ENCODE measurements at regions not wholly inside any gene's neighbourhood (a gene's known extent, or its start where the extent isn't known, plus 50 kb on each side); places are given as distances from the start of the nearest gene placed in this dataset.

- no peaks in the 10 kb centered on the region for H3K27me3 ChIP-seq (ENCODE audit: control insufficient read depth, insufficient read depth, low read length)
- H3K36me3 ChIP-seq (ENCODE audit: control insufficient read depth, insufficient read depth, low read length) = no peaks in the 10 kb centered on the region
- no peak overlapping the region for H3K9ac ChIP-seq (ENCODE audit: low read length)
- peak overlapping the region; percentile 21 for H3K27ac ChIP-seq (ENCODE audit: low read depth, low read length)
- H3K4me3 ChIP-seq (ENCODE audit: low read length) = no peak overlapping the region
- peaks cover 12% of the 10 kb centered on the region for H3K4me1 ChIP-seq (ENCODE audit: control insufficient read depth, insufficient read depth, low read length)
These were observed 58.3 kb downstream of the CXCL12 start for GRCh38 chr10:44326474-44327030.

GRCh38 chr10:44325596-44326307 lies 59.1 kb downstream of the CXCL12 start:
- Histone ChIP-seq H3K9ac (ENCODE audit: low read length) (no peak overlapping the region), H3K27me3 (ENCODE audit: control insufficient read depth, insufficient read depth, low read length) (no peaks in the 10 kb centered on the region), H3K27ac (ENCODE audit: low read depth, low read length) (peak overlapping the region; percentile 21), H3K36me3 (ENCODE audit: control insufficient read depth, insufficient read depth, low read length) (no peaks in the 10 kb centered on the region), H3K4me3 (ENCODE audit: low read length) (no peak overlapping the region), H3K4me1 (ENCODE audit: control insufficient read depth, insufficient read depth, low read length) (peaks cover 12% of the 10 kb centered on the region)

GRCh38 chr10:44325157-44325556 lies 59.7 kb downstream of the CXCL12 start:
- Histone ChIP-seq H3K4me1 (ENCODE audit: control insufficient read depth, insufficient read depth, low read length) (peaks cover 12% of the 10 kb centered on the region), H3K36me3 (ENCODE audit: control insufficient read depth, insufficient read depth, low read length) (no peaks in the 10 kb centered on the region), H3K27me3 (ENCODE audit: control insufficient read depth, insufficient read depth, low read length) (no peaks in the 10 kb centered on the region), H3K9ac (ENCODE audit: low read length) (no peak overlapping the region), H3K27ac (ENCODE audit: low read depth, low read length) (no peak overlapping the region), H3K4me3 (ENCODE audit: low read length) (no peak overlapping the region)

GRCh38 chr10:44323838-44324237 lies 61.1 kb downstream of the CXCL12 start:
- no peaks in the 10 kb centered on the region for H3K27me3 ChIP-seq (ENCODE audit: control insufficient read depth, insufficient read depth, low read length)
- H3K27ac ChIP-seq (ENCODE audit: low read depth, low read length) = no peak overlapping the region
- no peak overlapping the region for H3K9ac ChIP-seq (ENCODE audit: low read length)
- H3K36me3 ChIP-seq (ENCODE audit: control insufficient read depth, insufficient read depth, low read length) = no peaks in the 10 kb centered on the region
- peaks cover 12% of the 10 kb centered on the region for H3K4me1 ChIP-seq (ENCODE audit: control insufficient read depth, insufficient read depth, low read length)
- H3K4me3 ChIP-seq (ENCODE audit: low read length) = no peak overlapping the region

GRCh38 chr10:44322137-44322536 lies 62.8 kb downstream of the CXCL12 start:
- Histone ChIP-seq H3K4me3 (ENCODE audit: low read length) (no peak overlapping the region), H3K27me3 (ENCODE audit: control insufficient read depth, insufficient read depth, low read length) (no peaks in the 10 kb centered on the region), H3K36me3 (ENCODE audit: control insufficient read depth, insufficient read depth, low read length) (no peaks in the 10 kb centered on the region), H3K27ac (ENCODE audit: low read depth, low read length) (no peak overlapping the region), H3K9ac (ENCODE audit: low read length) (no peak overlapping the region), H3K4me1 (ENCODE audit: control insufficient read depth, insufficient read depth, low read length) (peaks cover 12% of the 10 kb centered on the region)

- H3K36me3 ChIP-seq (ENCODE audit: control insufficient read depth, insufficient read depth, low read length) = no peaks in the 10 kb centered on the region
- H3K4me1 ChIP-seq (ENCODE audit: control insufficient read depth, insufficient read depth, low read length) = peaks cover 3% of the 10 kb centered on the region
- no peaks in the 10 kb centered on the region for H3K27me3 ChIP-seq (ENCODE audit: control insufficient read depth, insufficient read depth, low read length)
- no peak overlapping the region for H3K4me3 ChIP-seq (ENCODE audit: low read length)
- no peak overlapping the region for H3K9ac ChIP-seq (ENCODE audit: low read length)
- no peak overlapping the region for H3K27ac ChIP-seq (ENCODE audit: low read depth, low read length)
These were observed 64.1 kb downstream of the CXCL12 start for GRCh38 chr10:44320756-44321155.

GRCh38 chr10:44317856-44318255 lies 67.0 kb downstream of the CXCL12 start:
- Histone ChIP-seq H3K27me3 (ENCODE audit: control insufficient read depth, insufficient read depth, low read length) (no peaks in the 10 kb centered on the region), H3K9ac (ENCODE audit: low read length) (no peak overlapping the region), H3K4me1 (ENCODE audit: control insufficient read depth, insufficient read depth, low read length) (no peaks in the 10 kb centered on the region), H3K36me3 (ENCODE audit: control insufficient read depth, insufficient read depth, low read length) (no peaks in the 10 kb centered on the region), H3K27ac (ENCODE audit: low read depth, low read length) (no peak overlapping the region), H3K4me3 (ENCODE audit: low read length) (no peak overlapping the region)

- no peaks in the 10 kb centered on the region for H3K4me1 ChIP-seq (ENCODE audit: control insufficient read depth, insufficient read depth, low read length)
- no peak overlapping the region for H3K27ac ChIP-seq (ENCODE audit: low read depth, low read length)
- H3K9ac ChIP-seq (ENCODE audit: low read length) = no peak overlapping the region
- no peaks in the 10 kb centered on the region for H3K27me3 ChIP-seq (ENCODE audit: control insufficient read depth, insufficient read depth, low read length)
- H3K4me3 ChIP-seq (ENCODE audit: low read length) = no peak overlapping the region
- H3K36me3 ChIP-seq (ENCODE audit: control insufficient read depth, insufficient read depth, low read length) = no peaks in the 10 kb centered on the region
These were observed 68.0 kb downstream of the CXCL12 start for GRCh38 chr10:44316922-44317215.

GRCh38 chr10:44316187-44316921 lies 68.5 kb downstream of the CXCL12 start:
- H3K27me3 ChIP-seq (ENCODE audit: control insufficient read depth, insufficient read depth, low read length) = no peaks in the 10 kb centered on the region
- H3K4me1 ChIP-seq (ENCODE audit: control insufficient read depth, insufficient read depth, low read length) = no peaks in the 10 kb centered on the region
- H3K9ac ChIP-seq (ENCODE audit: low read length) = no peak overlapping the region
- no peak overlapping the region for H3K27ac ChIP-seq (ENCODE audit: low read depth, low read length)
- no peak overlapping the region for H3K4me3 ChIP-seq (ENCODE audit: low read length)
- no peaks in the 10 kb centered on the region for H3K36me3 ChIP-seq (ENCODE audit: control insufficient read depth, insufficient read depth, low read length)

- H3K4me1 ChIP-seq (ENCODE audit: control insufficient read depth, insufficient read depth, low read length) = peaks cover 4% of the 10 kb centered on the region
- H3K4me3 ChIP-seq (ENCODE audit: low read length) = no peak overlapping the region
- H3K27me3 ChIP-seq (ENCODE audit: control insufficient read depth, insufficient read depth, low read length) = no peaks in the 10 kb centered on the region
- H3K36me3 ChIP-seq (ENCODE audit: control insufficient read depth, insufficient read depth, low read length) = no peaks in the 10 kb centered on the region
- no peak overlapping the region for H3K9ac ChIP-seq (ENCODE audit: low read length)
- no peak overlapping the region for H3K27ac ChIP-seq (ENCODE audit: low read depth, low read length)
These were observed 70.0 kb downstream of the CXCL12 start for GRCh38 chr10:44314802-44315460.

- H3K4me1 ChIP-seq (ENCODE audit: control insufficient read depth, insufficient read depth, low read length) = peaks cover 7% of the 10 kb centered on the region
- H3K36me3 ChIP-seq (ENCODE audit: control insufficient read depth, insufficient read depth, low read length) = no peaks in the 10 kb centered on the region
- H3K4me3 ChIP-seq (ENCODE audit: low read length) = no peak overlapping the region
- no peaks in the 10 kb centered on the region for H3K27me3 ChIP-seq (ENCODE audit: control insufficient read depth, insufficient read depth, low read length)
- no peak overlapping the region for H3K9ac ChIP-seq (ENCODE audit: low read length)
- no peak overlapping the region for H3K27ac ChIP-seq (ENCODE audit: low read depth, low read length)
These were observed 71.1 kb downstream of the CXCL12 start for GRCh38 chr10:44313761-44314165.

- H3K4me1 ChIP-seq (ENCODE audit: control insufficient read depth, insufficient read depth, low read length) = peaks cover 9% of the 10 kb centered on the region
- no peak overlapping the region for H3K27ac ChIP-seq (ENCODE audit: low read depth, low read length)
- no peaks in the 10 kb centered on the region for H3K27me3 ChIP-seq (ENCODE audit: control insufficient read depth, insufficient read depth, low read length)
- no peak overlapping the region for H3K9ac ChIP-seq (ENCODE audit: low read length)
- no peaks in the 10 kb centered on the region for H3K36me3 ChIP-seq (ENCODE audit: control insufficient read depth, insufficient read depth, low read length)
- H3K4me3 ChIP-seq (ENCODE audit: low read length) = no peak overlapping the region
These were observed 72.5 kb downstream of the CXCL12 start for GRCh38 chr10:44312401-44312800.
